ENCODE measurements at regions not wholly inside any gene's neighbourhood (a gene's known extent, or its start where the extent isn't known, plus 50 kb on each side); places are given as distances from the start of the nearest gene placed in this dataset.

GRCh38 chr12:47312147-47312546 is 232.4 kb upstream of the AMIGO2 start:
- in situ Hi-C loops (cut with MboI; ENCODE audit: low sequenced_read_pairs) = no loop called here

GRCh38 chr12:47311568-47311967 is 231.8 kb upstream of the AMIGO2 start:
- in situ Hi-C loops (cut with MboI; ENCODE audit: low sequenced_read_pairs) = no loop called here

- in situ Hi-C loops (cut with MboI; ENCODE audit: low sequenced_read_pairs) = no loop called here
Measured at GRCh38 chr12:47311010-47311409, 231.3 kb upstream of the AMIGO2 start.

- in situ Hi-C loops (cut with MboI; ENCODE audit: low sequenced_read_pairs) = loop anchor here (10.0 kb wide), 1 partner anchor 274 kb away; no protein-coding TSS in a partner anchor
Measured at GRCh38 chr12:47308672-47309071, 228.9 kb upstream of the AMIGO2 start.

GRCh38 chr12:47307680-47308399 is 228.1 kb upstream of the AMIGO2 start:
- in situ Hi-C loops (cut with MboI; ENCODE audit: low sequenced_read_pairs) = loop anchor here (10.0 kb wide), 1 partner anchor 273 kb away; no protein-coding TSS in a partner anchor

GRCh38 chr12:47306773-47307679 is 227.3 kb upstream of the AMIGO2 start:
- in situ Hi-C loops (cut with MboI; ENCODE audit: low sequenced_read_pairs) = loop anchor here (10.0 kb wide), 1 partner anchor 272 kb away; no protein-coding TSS in a partner anchor

GRCh38 chr12:47306130-47306529 is 226.4 kb upstream of the AMIGO2 start:
- in situ Hi-C loops (cut with MboI; ENCODE audit: low sequenced_read_pairs) = loop anchor here (10.0 kb wide), 1 partner anchor 271 kb away; no protein-coding TSS in a partner anchor

GRCh38 chr12:47305464-47305863 is 225.7 kb upstream of the AMIGO2 start:
- in situ Hi-C loops (cut with MboI; ENCODE audit: low sequenced_read_pairs) = loop anchor here (10.0 kb wide), 1 partner anchor 271 kb away; no protein-coding TSS in a partner anchor

GRCh38 chr12:47303995-47304560 is 224.3 kb upstream of the AMIGO2 start:
- in situ Hi-C loops (cut with MboI; ENCODE audit: low sequenced_read_pairs) = loop anchor here (10.0 kb wide), 1 partner anchor 269 kb away; no protein-coding TSS in a partner anchor

GRCh38 chr12:47303207-47303606 is 223.4 kb upstream of the AMIGO2 start:
- in situ Hi-C loops (cut with MboI; ENCODE audit: low sequenced_read_pairs) = loop anchor here (10.0 kb wide), 1 partner anchor 268 kb away; no protein-coding TSS in a partner anchor

- in situ Hi-C loops (cut with MboI; ENCODE audit: low sequenced_read_pairs) = loop anchor here (10.0 kb wide), 1 partner anchor 267 kb away; no protein-coding TSS in a partner anchor
Measured at GRCh38 chr12:47302111-47302671, 222.4 kb upstream of the AMIGO2 start.

GRCh38 chr12:47299586-47299985 is 219.8 kb upstream of the AMIGO2 start:
- in situ Hi-C loops (cut with MboI; ENCODE audit: low sequenced_read_pairs) = no loop called here

GRCh38 chr12:47297993-47298392 is 218.2 kb upstream of the AMIGO2 start:
- in situ Hi-C loops (cut with MboI; ENCODE audit: low sequenced_read_pairs) = no loop called here

GRCh38 chr12:47296828-47297227 is 217.1 kb upstream of the AMIGO2 start:
- in situ Hi-C loops (cut with MboI; ENCODE audit: low sequenced_read_pairs) = no loop called here

- in situ Hi-C loops (cut with MboI; ENCODE audit: low sequenced_read_pairs) = no loop called here
Measured at GRCh38 chr12:47293406-47293805, 213.6 kb upstream of the AMIGO2 start.

- in situ Hi-C loops (cut with MboI; ENCODE audit: low sequenced_read_pairs) = no loop called here
Measured at GRCh38 chr12:47286676-47287075, 206.9 kb upstream of the AMIGO2 start.

Measured in HL-60/S4 (cell line).